Esophagus (tissue), 2 donors: ENCODE measurements at regions not wholly inside any gene's neighbourhood (a gene's known extent, or its start where the extent isn't known, plus 50 kb on each side); places are given as distances from the start of the nearest gene placed in this dataset.

Experiments used
- H3K27ac ChIP-seq, 2 donors: one replicate each; pipeline ENCODE4 v1.5.1; 2013; ENCODE audit warnings: low read depth in 2 of 2, mild to moderate bottlenecking in 2 of 2, inconsistent platforms in 1 of 2, low read length in 1 of 2, moderate library complexity in 1 of 2
- H3K27me3 ChIP-seq, 2 donors: one replicate each; pipeline ENCODE4 v1.6.1; 2013; ENCODE audit warnings: low read length in 2 of 2, control low read depth in 1 of 2, mild to moderate bottlenecking in 1 of 2; ENCODE audit not compliant: insufficient read depth in 2 of 2, control insufficient read depth in 1 of 2
- H3K36me3 ChIP-seq, 2 donors: one replicate each; pipeline ENCODE4 v1.6.1; 2013; ENCODE audit warnings: low read length in 1 of 2; ENCODE audit not compliant: control insufficient read depth in 2 of 2, insufficient read depth in 2 of 2
- H3K4me1 ChIP-seq, 2 donors: one replicate each; pipeline ENCODE4 v1.6.1; 2013; ENCODE audit warnings: low read length in 1 of 2; ENCODE audit not compliant: control insufficient read depth in 2 of 2, insufficient read depth in 2 of 2
- H3K4me3 ChIP-seq, 2 donors: one replicate each; pipeline ENCODE4 v1.5.1; 2013; ENCODE audit warnings: low read length in 2 of 2, mild to moderate bottlenecking in 2 of 2, low read depth in 1 of 2, moderate library complexity in 1 of 2
- H3K9me3 ChIP-seq, 2 donors: one replicate each; pipeline ENCODE4 v1.6.1; 2013; ENCODE audit warnings: mild to moderate bottlenecking in 2 of 2, low read depth in 1 of 2, low read length in 1 of 2, moderate library complexity in 1 of 2; ENCODE audit not compliant: control insufficient read depth in 2 of 2, insufficient read depth in 1 of 2
- WGBS, 2 donors: extraction: QIAGEN DNeasy Blood & Tissue Kit; methylation state at CpG; one replicate each; pipeline ENCODE4 v1.1.7; 2013; 5-methylcytosine and 5-hydroxymethylcytosine counted together
- donor health status: healthy with polysubstance abuse.
- donor health status: Bipolar disorder and iron deficiency.

DNA sequence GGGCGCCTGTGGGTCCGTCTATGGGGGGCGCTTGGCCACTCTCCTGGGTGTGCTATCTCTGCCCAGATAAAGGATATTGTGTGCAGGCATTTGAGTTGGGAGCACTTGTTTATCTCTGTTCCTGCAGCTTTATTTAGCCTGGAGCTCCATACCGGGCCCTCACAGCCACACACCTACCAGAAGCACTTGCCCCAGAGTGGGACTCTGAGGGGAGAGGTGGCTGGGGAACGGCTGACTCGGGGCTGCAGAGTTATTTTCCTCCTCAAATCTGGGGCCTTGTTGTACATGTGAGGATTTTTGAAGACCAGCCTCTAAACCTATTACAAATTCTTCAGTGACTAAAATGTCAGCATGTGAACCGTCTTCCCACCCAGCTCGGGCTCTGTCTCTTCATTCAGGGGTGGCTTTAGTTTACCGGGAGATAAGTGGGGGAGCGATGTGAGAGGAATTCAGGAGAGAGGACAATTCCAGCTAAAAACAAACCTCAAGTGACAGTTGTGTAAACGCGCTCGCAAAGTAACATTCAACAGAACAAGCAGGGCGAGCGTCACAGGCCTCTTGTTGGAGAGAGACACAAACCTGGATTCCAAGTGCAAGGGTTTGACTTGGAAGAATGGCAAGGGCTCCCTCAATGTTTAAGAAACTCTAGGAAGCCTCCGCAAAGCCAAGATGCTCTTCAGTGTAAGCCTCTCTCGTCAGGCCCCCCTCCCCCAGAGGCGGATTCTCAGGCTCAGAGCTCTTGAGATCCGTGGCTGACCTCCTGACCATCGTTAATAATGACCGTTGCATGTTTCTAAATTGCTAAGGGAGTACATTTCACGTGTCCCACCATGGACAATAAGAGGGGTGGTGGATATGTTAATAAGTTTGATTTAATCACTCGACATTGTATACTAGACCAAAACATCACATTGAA is 548.9 kb downstream of the QKI start:
- Histone ChIP-seq H3K36me3 (no peaks in the 10 kb centered on the region), H3K27me3 (no peaks in the 10 kb centered on the region), H3K9me3 (no peaks in the 10 kb centered on the region), H3K27ac (no peak overlapping the region), H3K4me3 (no peak overlapping the region), H3K4me1 (no peaks in the 10 kb centered on the region)
- 84 to 86% methylated on average over 23 of the region's 23 CpGs for WGBS, 2 donors

- 93% methylated on average over 13 of the region's 13 CpGs for WGBS, 2 donors
These were observed 548.2 kb downstream of the QKI start for GRCh38 chr6:163962627-163963117.

DNA sequence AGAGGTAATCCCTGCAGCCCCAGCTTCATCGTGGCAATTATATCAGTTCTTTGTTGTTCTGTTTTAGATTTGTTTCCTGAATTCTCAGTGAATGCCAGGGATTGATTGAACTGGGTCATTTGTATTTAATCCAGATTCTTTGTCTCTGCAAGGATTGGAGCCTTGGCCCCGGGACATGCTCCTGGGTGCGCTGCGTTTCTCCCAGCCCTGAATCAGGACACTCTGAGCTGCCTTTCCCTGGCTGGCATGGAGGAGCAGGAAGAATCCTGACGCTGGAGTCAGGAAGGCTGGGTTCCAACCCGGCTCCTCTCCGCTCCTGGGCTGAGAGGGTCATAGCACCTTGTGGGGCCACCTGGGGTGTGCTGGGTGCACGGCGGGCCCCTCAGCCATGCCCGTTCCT is 545.6 kb downstream of the QKI start:
- H3K4me1 ChIP-seq: no peaks in the 10 kb centered on the region
- H3K27ac ChIP-seq: no peak overlapping the region
- no peak overlapping the region for H3K4me3 ChIP-seq
- no peaks in the 10 kb centered on the region for H3K9me3 ChIP-seq
- no peaks in the 10 kb centered on the region for H3K36me3 ChIP-seq
- no peaks in the 10 kb centered on the region for H3K27me3 ChIP-seq
- WGBS, 2 donors: 72 to 76% methylated on average over 10 of the region's 10 CpGs

More at GRCh38 chr6:163962627-163963117, 548.2 kb downstream of the QKI start:
- H3K36me3 ChIP-seq: no peaks in the 10 kb centered on the region
- H3K27me3 ChIP-seq: no peaks in the 10 kb centered on the region
- H3K4me1 ChIP-seq: no peaks in the 10 kb centered on the region
- H3K27ac ChIP-seq: no peak overlapping the region
- H3K9me3 ChIP-seq: no peaks in the 10 kb centered on the region
- no peak overlapping the region for H3K4me3 ChIP-seq

DNA sequence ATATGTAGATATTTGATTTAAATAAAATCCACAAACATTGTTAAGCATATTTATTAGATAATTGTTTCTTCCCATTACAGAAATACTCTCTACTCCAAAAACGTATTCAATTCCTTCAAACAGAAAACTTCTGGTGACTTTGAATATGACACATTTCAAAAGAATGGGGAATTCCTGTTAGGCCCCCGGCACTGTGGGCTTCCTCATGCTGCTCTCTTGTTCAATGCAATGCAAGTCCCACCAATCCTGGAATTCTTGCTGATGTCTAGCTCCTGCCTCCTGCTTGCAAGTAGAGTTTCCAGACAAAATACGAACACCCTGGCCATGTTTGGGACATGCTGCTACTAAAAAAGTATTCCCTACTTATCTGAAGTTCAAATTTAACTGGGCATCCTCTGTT is 544.1 kb downstream of the QKI start:
- Histone ChIP-seq H3K4me1 (peaks cover 0 to 2% of the 10 kb centered on the region in 2 donors), H3K36me3 (no peaks in the 10 kb centered on the region), H3K9me3 (no peaks in the 10 kb centered on the region), H3K27ac (no peak overlapping the region), H3K27me3 (no peaks in the 10 kb centered on the region), H3K4me3 (no peak overlapping the region)
- 58 to 65% methylated on average over 3 of the region's 3 CpGs for WGBS, 2 donors

DNA sequence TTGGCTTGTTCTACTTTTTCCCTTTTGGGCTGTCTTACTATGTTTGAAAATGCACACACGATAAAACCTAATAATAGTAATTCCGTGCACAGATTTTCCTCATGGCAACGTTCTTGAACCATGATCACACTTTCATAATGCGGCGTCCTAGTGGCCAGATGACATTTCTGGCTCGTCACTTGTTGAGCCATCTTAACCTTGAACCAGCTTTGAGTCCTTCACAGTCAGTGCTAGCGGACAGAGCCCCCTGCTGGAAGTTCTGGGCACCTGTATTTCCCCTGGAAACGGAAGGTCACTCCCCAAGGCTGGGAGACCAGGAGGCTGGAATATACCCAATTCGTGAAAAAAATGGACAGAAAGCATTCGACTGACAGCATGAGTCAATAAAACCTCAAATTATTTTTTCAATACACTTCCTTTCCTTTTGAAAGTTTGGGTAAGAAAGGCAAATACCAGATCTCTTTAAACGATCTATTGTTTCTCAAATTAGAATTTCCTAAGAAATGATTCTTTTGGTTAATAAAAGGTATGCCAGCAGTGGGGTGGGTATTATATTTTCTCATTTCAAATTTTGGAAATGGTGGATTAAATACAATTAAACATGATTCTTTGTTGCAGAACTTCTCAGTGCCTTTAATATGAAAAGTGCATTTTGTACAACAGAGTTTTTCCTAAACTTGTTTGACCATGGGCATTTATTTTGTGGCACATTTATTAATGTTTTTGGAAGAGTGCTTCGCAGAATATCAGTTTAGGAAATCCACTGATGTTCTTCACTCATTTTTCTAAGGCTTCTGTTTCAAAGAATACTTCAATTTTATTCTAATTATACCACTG is 542.3 kb downstream of the QKI start:
- H3K27ac ChIP-seq: no peak overlapping the region
- no peaks in the 10 kb centered on the region for H3K9me3 ChIP-seq
- no peaks in the 10 kb centered on the region for H3K27me3 ChIP-seq
- no peaks in the 10 kb centered on the region for H3K36me3 ChIP-seq
- no peak overlapping the region for H3K4me3 ChIP-seq
- WGBS, 2 donors: 21% methylated on average over 12 of the region's 12 CpGs
- H3K4me1 ChIP-seq: peaks cover 0 to 2% of the 10 kb centered on the region in 2 donors

DNA sequence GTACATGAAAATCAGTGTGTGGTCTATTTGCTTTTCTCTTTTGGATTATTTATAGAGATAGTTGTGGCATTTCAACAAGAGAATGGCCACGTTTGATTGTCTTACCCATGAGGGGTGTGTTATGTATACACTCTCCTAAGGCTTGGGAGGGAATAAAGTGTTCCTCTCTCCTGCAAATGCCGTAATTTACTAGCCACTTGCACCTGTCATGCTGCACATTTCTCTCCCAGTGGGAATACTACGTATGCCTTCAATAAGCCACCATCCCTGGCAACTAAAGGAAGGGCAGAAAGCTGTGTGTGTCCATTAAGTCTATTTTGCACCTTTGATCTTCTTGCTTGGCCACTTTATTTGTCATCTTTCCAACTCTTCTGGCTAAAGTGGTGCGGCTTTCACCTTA is 541.2 kb downstream of the QKI start:
- Histone ChIP-seq H3K36me3 (no peaks in the 10 kb centered on the region), H3K27me3 (no peaks in the 10 kb centered on the region)
- 89 to 90% methylated on average over 4 of the region's 4 CpGs for WGBS, 2 donors

GRCh38 chr6:163955096-163955495 is 540.6 kb downstream of the QKI start:
- 73 to 84% methylated on average over 4 of the region's 4 CpGs for WGBS, 2 donors

More for the DNA sequence above, 541.2 kb downstream of the QKI start:
- no peak overlapping the region for H3K27ac ChIP-seq
- H3K9me3 ChIP-seq: no peaks in the 10 kb centered on the region
- no peak overlapping the region for H3K4me3 ChIP-seq
- peaks cover 0 to 2% of the 10 kb centered on the region in 2 donors for H3K4me1 ChIP-seq

DNA sequence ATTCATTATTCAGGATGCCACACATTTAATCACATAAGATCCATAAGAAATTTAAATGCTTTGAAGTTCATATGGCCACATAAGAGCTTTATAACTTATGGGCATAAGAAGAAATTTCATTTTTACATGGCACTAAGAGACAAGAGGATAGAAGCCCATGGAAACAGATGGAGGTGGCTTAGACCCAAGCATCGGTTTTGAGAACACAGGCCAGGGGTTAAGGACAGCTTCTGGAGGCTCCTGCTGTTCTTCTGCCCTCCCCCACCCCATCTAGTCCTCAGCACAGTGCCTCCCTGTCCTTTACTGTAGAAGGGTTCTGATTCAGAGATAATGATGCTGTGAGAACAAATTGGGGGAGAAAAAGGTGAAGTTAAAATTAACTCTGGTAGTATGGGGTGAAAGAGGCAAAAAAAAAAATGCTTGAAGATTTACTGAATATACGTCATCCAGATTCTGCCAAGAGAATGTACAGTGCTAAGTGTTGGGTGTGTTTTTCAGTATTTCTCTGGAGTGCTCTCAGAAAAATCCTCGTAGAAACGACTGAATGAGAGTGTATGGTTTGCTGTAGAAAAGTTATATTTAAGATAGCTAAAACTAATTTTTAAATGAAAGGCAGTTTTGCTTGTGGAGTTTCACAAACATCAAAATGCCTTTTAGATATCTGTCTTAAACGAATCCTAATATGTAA is 539.7 kb downstream of the QKI start:
- H3K27ac ChIP-seq: no peak overlapping the region

More at GRCh38 chr6:163955096-163955495, 540.6 kb downstream of the QKI start:
- peaks cover 0 to 2% of the 10 kb centered on the region in 2 donors for H3K4me1 ChIP-seq
- no peak overlapping the region for H3K27ac ChIP-seq
- no peaks in the 10 kb centered on the region for H3K36me3 ChIP-seq
- H3K4me3 ChIP-seq: no peak overlapping the region
- no peaks in the 10 kb centered on the region for H3K9me3 ChIP-seq
- H3K27me3 ChIP-seq: no peaks in the 10 kb centered on the region

DNA sequence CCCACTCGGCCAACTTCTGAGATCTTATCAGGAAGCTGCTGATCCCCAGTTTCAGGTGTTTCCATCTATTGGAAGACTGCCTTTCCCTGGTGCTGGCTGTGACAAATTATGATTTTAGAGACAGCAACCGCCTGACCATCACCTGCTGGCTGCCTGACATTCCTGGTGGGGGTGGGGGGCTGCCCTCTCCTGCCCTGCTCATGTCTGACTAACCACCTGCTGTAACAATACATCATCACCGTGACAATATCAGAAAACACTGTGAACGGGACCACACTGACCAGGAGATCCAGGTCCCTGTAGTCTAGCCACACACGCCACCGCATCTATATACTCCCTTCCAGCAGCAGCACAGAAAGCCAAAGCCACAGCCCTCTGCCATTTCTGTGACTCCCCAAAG is 537.5 kb downstream of the QKI start:
- WGBS, 2 donors: 82 to 94% methylated on average over 6 of the region's 6 CpGs
- Histone ChIP-seq H3K9me3 (no peaks in the 10 kb centered on the region), H3K4me1 (peaks cover 0 to 4% of the 10 kb centered on the region in 2 donors)

More for the DNA sequence above, 539.7 kb downstream of the QKI start:
- H3K4me1 ChIP-seq: peaks cover 0 to 2% of the 10 kb centered on the region in 2 donors
- 81 to 84% methylated on average over 5 of the region's 5 CpGs for WGBS, 2 donors
- H3K36me3 ChIP-seq: no peaks in the 10 kb centered on the region
- no peaks in the 10 kb centered on the region for H3K9me3 ChIP-seq
- no peaks in the 10 kb centered on the region for H3K27me3 ChIP-seq
- no peak overlapping the region for H3K4me3 ChIP-seq

More for the DNA sequence above, 537.5 kb downstream of the QKI start:
- Histone ChIP-seq H3K27me3 (no peaks in the 10 kb centered on the region), H3K36me3 (no peaks in the 10 kb centered on the region), H3K4me3 (no peak overlapping the region), H3K27ac (no peak overlapping the region)
